Hepatocyte (in vitro differentiated cells): ENCODE measurements at regions not wholly inside any gene's neighbourhood (a gene's known extent, or its start where the extent isn't known, plus 50 kb on each side); places are given as distances from the start of the nearest gene placed in this dataset.

Experiments used
- DNase-seq: peaks from one replicate; pipeline ENCODE4 v3.0.0-alpha.2; 2016; ENCODE audit warnings: low spot score
- H2AFZ ChIP-seq: fragments of 200-600 bp; sonication (generic); 2 replicates; pipeline ENCODE4 v1.6.0; 2016; ENCODE audit warnings: antibody characterized with exemption, mild to moderate bottlenecking
- H3K27ac ChIP-seq: fragments of 200-600 bp; sonication (generic); 2 replicates; pipeline ENCODE4 v1.5.1; 2016; ENCODE audit warnings: mild to moderate bottlenecking
- H3K27me3 ChIP-seq: fragments of 200-600 bp; sonication (generic); 2 replicates; pipeline ENCODE4 v1.6.1; 2016
- H3K36me3 ChIP-seq: fragments of 200-600 bp; sonication (generic); replicated peaks from 2 replicates; pipeline ENCODE4 v1.5.1; 2016; ENCODE audit warnings: low read depth; ENCODE audit not compliant: insufficient read depth
- H3K4me1 ChIP-seq: fragments of 200-600 bp; sonication (generic); 2 replicates; pipeline ENCODE4 v1.5.1; 2016; ENCODE audit warnings: mild to moderate bottlenecking, moderate library complexity; ENCODE audit not compliant: insufficient read depth
- H3K4me2 ChIP-seq: fragments of 200-600 bp; sonication (generic); 2 replicates; pipeline ENCODE4 v1.6.0; 2016
- H3K4me3 ChIP-seq: fragments of 200-600 bp; sonication (generic); 2 replicates; pipeline ENCODE4 v1.5.1; 2016; ENCODE audit warnings: mild to moderate bottlenecking
- H3K79me2 ChIP-seq: fragments of 200-600 bp; sonication (generic); 2 replicates; pipeline ENCODE4 v1.6.0; 2017; ENCODE audit warnings: mild to moderate bottlenecking
- H3K9me2 ChIP-seq: fragments of 200-600 bp; sonication (generic); replicated peaks from 2 replicates; pipeline ENCODE4 v1.6.0; 2017; ENCODE audit warnings: mild to moderate bottlenecking; ENCODE audit not compliant: insufficient read depth
- H3K9me3 ChIP-seq: fragments of 200-600 bp; sonication (generic); 2 replicates; pipeline ENCODE4 v1.5.1; 2016; ENCODE audit warnings: low read depth, mild to moderate bottlenecking
- H4K20me1 ChIP-seq: fragments of 200-600 bp; sonication (generic); 2 replicates; pipeline ENCODE4 v1.6.0; 2016; ENCODE audit warnings: mild to moderate bottlenecking; ENCODE audit not compliant: insufficient read depth, poor library complexity, severe bottlenecking
- EZH2 ChIP-seq: fragments of 200-600 bp; sonication (generic); IDR thresholded peaks from 2 replicates; pipeline ENCODE4 v1.6.1; 2016; ENCODE audit warnings: antibody characterized with exemption, mild to moderate bottlenecking, borderline replicate concordance
- EZH2phosphoT487 ChIP-seq: fragments of 200-600 bp; sonication (generic); IDR thresholded peaks from one replicate; pipeline ENCODE4 v1.6.1; 2018; ENCODE audit warnings: antibody characterized with exemption, mild to moderate bottlenecking, low read depth, moderate library complexity; ENCODE audit not compliant: unreplicated experiment, severe bottlenecking
- WGBS: methylation state at CpG from one replicate; pipeline ENCODE4 v1.1.6; 2016; ENCODE audit warnings: low lambda C conversion rate; ENCODE audit errors: missing lambda C conversion rate; 5-methylcytosine and 5-hydroxymethylcytosine counted together
- TF ChIP-seq, protein P1 (sequence below): fragments of 200-600 bp; sonication (generic); IDR thresholded peaks from 2 replicates; pipeline ENCODE4 v1.5.1; 2016; ENCODE audit warnings: antibody characterized with exemption, mild to moderate bottlenecking; ENCODE audit not compliant: poor library complexity

DNA sequence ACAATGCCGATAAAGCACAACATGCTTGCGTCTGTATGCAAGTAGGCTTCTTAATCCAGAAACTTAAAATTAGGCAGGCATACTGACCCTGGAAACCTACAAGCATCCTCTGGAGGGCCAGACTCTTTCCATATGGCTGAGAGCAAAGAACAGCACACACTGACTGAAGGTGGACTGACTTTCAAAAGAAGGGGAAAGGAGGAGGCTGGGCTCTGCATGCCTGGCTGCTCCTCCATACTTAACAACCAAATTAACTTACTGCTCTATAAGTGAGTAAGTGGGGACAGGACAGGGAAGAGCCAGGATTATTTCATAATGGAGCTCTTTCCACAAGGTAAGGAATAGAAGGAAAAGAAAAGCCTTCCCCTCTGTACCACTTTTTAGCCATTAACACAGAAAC, 55.9 kb upstream of the ATP8A1 start:
- H3K79me2 ChIP-seq, result no peaks in the 10 kb centered on the region
- no peaks in the 10 kb centered on the region for H3K9me2 ChIP-seq
- WGBS, result 48% methylated on average over 2 of the region's 2 CpGs

DNA sequence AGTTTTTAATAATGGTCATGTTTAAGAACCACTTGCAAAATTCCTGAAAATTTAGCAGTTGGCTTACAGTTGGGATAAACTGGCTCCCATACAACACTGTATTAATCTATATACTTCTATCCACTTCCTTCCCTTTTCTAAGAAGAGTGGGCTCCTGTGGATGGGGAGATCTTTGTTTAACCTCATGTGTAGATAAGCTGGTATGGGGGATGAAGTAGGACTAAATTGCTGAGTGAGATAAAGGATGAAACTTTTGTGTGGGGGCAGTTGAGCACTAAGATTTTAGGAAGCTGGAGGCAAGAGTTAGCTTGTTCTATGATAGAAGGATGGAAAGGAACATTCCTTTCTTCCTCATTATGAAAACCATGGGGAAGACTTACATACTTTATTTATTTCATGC, 54.6 kb upstream of the ATP8A1 start:
- Histone ChIP-seq H3K9me2 (no peaks in the 10 kb centered on the region), H3K4me2 (no peak overlapping the region), H3K79me2 (no peaks in the 10 kb centered on the region), H3K4me1 (peaks cover 4% of the 10 kb centered on the region), H3K27me3 (no peaks in the 10 kb centered on the region), H4K20me1 (no peaks in the 10 kb centered on the region), H3K36me3 (no peaks in the 10 kb centered on the region), H3K27ac (no peak overlapping the region), H3K9me3 (no peaks in the 10 kb centered on the region), H3K4me3 (no peak overlapping the region), H2AFZ (no peak overlapping the region)
- no peak for DNase-seq
- TF ChIP-seq EZH2phosphoT487 (no peak), EZH2 (no peak)
- TF ChIP-seq, protein P1, sequence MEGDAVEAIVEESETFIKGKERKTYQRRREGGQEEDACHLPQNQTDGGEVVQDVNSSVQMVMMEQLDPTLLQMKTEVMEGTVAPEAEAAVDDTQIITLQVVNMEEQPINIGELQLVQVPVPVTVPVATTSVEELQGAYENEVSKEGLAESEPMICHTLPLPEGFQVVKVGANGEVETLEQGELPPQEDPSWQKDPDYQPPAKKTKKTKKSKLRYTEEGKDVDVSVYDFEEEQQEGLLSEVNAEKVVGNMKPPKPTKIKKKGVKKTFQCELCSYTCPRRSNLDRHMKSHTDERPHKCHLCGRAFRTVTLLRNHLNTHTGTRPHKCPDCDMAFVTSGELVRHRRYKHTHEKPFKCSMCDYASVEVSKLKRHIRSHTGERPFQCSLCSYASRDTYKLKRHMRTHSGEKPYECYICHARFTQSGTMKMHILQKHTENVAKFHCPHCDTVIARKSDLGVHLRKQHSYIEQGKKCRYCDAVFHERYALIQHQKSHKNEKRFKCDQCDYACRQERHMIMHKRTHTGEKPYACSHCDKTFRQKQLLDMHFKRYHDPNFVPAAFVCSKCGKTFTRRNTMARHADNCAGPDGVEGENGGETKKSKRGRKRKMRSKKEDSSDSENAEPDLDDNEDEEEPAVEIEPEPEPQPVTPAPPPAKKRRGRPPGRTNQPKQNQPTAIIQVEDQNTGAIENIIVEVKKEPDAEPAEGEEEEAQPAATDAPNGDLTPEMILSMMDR, result no peak

More for the DNA sequence above, 55.9 kb upstream of the ATP8A1 start:
- no peak for TF ChIP-seq EZH2
- TF ChIP-seq EZH2phosphoT487, result no peak
- H2AFZ ChIP-seq, result no peak overlapping the region
- no peak for DNase-seq
- peaks cover 4% of the 10 kb centered on the region for H3K4me1 ChIP-seq
- H3K4me2 ChIP-seq, result no peak overlapping the region
- no peaks in the 10 kb centered on the region for H3K36me3 ChIP-seq
- H3K27ac ChIP-seq, result no peak overlapping the region
- H3K4me3 ChIP-seq, result no peak overlapping the region
- H3K9me3 ChIP-seq, result no peaks in the 10 kb centered on the region
- H3K27me3 ChIP-seq, result no peaks in the 10 kb centered on the region
- no peaks in the 10 kb centered on the region for H4K20me1 ChIP-seq

- TF ChIP-seq EZH2phosphoT487, result no peak
- TF ChIP-seq, protein P1, result no peak
- no peak for TF ChIP-seq EZH2
- no peaks in the 10 kb centered on the region for H3K27me3 ChIP-seq
- H3K27ac ChIP-seq, result no peak overlapping the region
- no peaks in the 10 kb centered on the region for H3K9me3 ChIP-seq
- H3K36me3 ChIP-seq, result no peaks in the 10 kb centered on the region
- no peaks in the 10 kb centered on the region for H3K9me2 ChIP-seq
- H3K4me1 ChIP-seq, result peaks cover 4% of the 10 kb centered on the region
- H4K20me1 ChIP-seq, result no peaks in the 10 kb centered on the region
- no peak overlapping the region for H3K4me3 ChIP-seq
- no peak overlapping the region for H2AFZ ChIP-seq
- no peak overlapping the region for H3K4me2 ChIP-seq
- no peaks in the 10 kb centered on the region for H3K79me2 ChIP-seq
- no peak for DNase-seq
Observed at GRCh38 chr4:42710761-42711160, 53.9 kb upstream of the ATP8A1 start.

DNA sequence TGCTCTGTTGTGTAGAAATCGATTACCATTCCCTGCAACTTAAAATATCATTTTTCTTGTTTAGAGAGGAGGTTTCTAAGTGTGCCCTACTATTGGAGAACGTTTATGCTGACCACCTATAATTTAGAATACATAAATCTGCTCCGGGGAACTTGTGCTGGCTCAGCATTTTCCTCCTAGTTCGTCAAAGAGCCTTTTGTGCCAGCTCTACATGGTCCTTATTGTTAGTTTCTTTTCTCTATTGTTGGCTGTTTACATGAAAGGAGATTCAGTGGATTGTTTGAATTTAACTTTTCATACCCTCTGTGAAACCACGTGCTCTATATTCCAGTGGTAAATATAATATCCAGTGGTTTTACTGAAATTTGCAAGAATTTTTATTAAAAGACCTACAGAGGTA, 53.4 kb upstream of the ATP8A1 start:
- no peak for DNase-seq
- no peak overlapping the region for H3K4me3 ChIP-seq
- no peaks in the 10 kb centered on the region for H4K20me1 ChIP-seq
- H3K27me3 ChIP-seq, result no peaks in the 10 kb centered on the region
- H3K4me1 ChIP-seq, result peaks cover 4% of the 10 kb centered on the region
- no peaks in the 10 kb centered on the region for H3K36me3 ChIP-seq
- no peak overlapping the region for H2AFZ ChIP-seq
- WGBS, result 61% methylated on average over 5 of the region's 5 CpGs
- TF ChIP-seq EZH2phosphoT487, result no peak
- TF ChIP-seq, protein P1, result no peak
- no peak for TF ChIP-seq EZH2
- H3K79me2 ChIP-seq, result no peaks in the 10 kb centered on the region
- no peak overlapping the region for H3K27ac ChIP-seq
- no peaks in the 10 kb centered on the region for H3K9me3 ChIP-seq
- H3K4me2 ChIP-seq, result no peak overlapping the region
- no peaks in the 10 kb centered on the region for H3K9me2 ChIP-seq
